ENCODE measurements at regions not wholly inside any gene's neighbourhood (a gene's known extent, or its start where the extent isn't known, plus 50 kb on each side); places are given as distances from the start of the nearest gene placed in this dataset.

DNA sequence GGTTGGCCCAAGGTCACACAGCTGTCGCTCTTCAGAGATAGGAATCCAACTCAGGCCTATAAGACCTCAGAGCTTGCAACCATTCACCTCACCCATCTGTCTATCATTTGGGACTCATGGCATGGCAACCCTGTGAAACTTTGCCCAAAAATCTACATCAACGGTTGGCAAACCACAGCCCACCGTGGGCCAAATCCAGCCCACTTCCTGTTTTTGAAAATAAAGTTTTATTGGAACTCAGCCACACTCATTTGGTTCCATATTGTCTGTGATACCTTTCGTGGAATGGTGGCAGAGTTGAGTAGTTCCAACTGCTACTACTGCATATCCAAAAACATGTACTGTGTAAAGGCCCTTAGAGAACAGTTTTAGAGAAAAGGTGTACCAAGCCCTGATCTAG lies 307.8 kb downstream of the MN1 start:
- Histone ChIP-seq H3K9me3 (no peaks in the 10 kb centered on the region), H3K36me3 (ENCODE audit: low read depth) (no peaks in the 10 kb centered on the region), H3K4me3 (no peak overlapping the region), H3K4me1 (ENCODE audit: low read depth) (peaks cover 7% of the 10 kb centered on the region)
- no peak for DNase-seq
- intact Hi-C loops (cut with DNase I, micrococcal nuclease): no loop called here
- TF ChIP-seq, protein P1, sequence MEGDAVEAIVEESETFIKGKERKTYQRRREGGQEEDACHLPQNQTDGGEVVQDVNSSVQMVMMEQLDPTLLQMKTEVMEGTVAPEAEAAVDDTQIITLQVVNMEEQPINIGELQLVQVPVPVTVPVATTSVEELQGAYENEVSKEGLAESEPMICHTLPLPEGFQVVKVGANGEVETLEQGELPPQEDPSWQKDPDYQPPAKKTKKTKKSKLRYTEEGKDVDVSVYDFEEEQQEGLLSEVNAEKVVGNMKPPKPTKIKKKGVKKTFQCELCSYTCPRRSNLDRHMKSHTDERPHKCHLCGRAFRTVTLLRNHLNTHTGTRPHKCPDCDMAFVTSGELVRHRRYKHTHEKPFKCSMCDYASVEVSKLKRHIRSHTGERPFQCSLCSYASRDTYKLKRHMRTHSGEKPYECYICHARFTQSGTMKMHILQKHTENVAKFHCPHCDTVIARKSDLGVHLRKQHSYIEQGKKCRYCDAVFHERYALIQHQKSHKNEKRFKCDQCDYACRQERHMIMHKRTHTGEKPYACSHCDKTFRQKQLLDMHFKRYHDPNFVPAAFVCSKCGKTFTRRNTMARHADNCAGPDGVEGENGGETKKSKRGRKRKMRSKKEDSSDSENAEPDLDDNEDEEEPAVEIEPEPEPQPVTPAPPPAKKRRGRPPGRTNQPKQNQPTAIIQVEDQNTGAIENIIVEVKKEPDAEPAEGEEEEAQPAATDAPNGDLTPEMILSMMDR (IDR thresholded peaks at IDR 0.05): no peak
- ATAC-seq: no peak

DNA sequence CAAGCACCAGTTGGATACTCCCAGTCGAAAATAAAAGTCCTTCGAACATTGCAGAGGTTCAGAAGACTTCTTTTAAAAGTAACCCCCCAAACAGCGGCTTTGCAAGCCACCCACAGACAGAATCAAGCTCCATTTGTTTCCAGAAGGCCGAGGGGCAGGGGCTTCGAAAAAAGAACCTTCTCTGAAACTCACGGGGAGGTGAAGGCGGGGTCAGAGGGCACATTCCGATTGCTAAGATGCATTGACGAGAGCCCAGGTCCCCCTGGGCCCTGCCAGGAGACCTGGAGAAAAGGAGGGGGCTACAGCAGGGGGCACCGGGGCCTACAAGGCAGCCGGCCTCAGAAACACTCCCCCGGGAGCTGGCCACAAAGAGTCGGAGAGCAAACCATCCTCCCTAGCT lies 306.8 kb downstream of the MN1 start:
- ATAC-seq (no peak), DNase-seq (no peak)
- Histone ChIP-seq H3K4me1 (ENCODE audit: low read depth) (peaks cover under 1% of the 10 kb centered on the region), H3K36me3 (ENCODE audit: low read depth) (no peaks in the 10 kb centered on the region), H3K9me3 (no peaks in the 10 kb centered on the region), H3K4me3 (no peak overlapping the region)
- intact Hi-C loops (cut with DNase I, micrococcal nuclease): no loop called here
- TF ChIP-seq, protein P1 (IDR thresholded peaks at IDR 0.05): no peak

DNA sequence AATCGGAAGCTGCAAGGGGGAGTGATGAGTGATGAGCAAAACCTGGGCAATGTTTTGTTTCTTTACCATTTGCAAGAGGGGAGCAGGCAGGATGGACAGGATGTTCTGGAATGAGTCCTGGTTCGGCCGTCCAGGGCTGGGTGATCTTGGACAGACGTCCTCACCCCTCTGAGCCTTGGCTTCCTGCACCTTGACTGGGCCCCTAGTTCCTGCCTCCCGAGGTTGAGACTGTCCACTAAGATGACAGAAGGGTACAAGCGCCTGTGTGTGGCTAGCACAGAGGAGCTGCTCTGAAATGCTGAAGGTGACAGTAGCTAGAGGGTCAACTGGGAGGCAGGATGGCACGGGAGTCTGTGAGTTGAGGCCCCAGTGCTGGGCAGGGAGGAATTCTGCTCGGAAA lies 306.2 kb downstream of the MN1 start:
- H3K4me1 ChIP-seq (ENCODE audit: low read depth): no peaks in the 10 kb centered on the region
- TF ChIP-seq, protein P1 (IDR thresholded peaks at IDR 0.05): no peak
- H3K4me3 ChIP-seq: no peak overlapping the region
- intact Hi-C loops (cut with DNase I, micrococcal nuclease): no loop called here
- ATAC-seq: no peak
- H3K9me3 ChIP-seq: no peaks in the 10 kb centered on the region
- H3K36me3 ChIP-seq (ENCODE audit: low read depth): no peaks in the 10 kb centered on the region
- no peak for DNase-seq

DNA sequence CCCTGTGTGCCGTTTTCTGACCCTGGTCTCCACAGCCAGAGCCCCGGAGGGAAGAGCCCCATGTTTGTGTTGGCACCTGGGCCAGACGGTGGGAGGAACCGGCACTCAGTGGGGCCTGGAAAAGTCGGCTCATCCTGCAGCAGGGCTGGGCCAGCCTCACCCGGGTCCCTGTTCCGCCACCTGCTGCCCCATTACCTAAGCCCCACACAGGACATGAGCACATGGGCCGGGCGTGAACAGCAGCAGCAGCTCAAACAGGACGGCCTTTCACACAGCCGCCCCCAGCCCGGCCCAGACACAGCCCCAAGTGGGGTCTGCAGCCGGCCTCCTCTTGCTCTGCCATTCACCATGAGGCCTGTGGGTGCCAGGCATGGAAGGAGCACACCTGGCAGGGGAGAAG lies 302.4 kb downstream of the MN1 start:
- no peak for ATAC-seq
- Histone ChIP-seq H3K9me3 (no peaks in the 10 kb centered on the region), H3K4me3 (no peak overlapping the region), H3K4me1 (ENCODE audit: low read depth) (no peaks in the 10 kb centered on the region), H3K36me3 (ENCODE audit: low read depth) (no peaks in the 10 kb centered on the region)
- no peak for DNase-seq
- intact Hi-C loops (cut with DNase I, micrococcal nuclease): no loop called here
- TF ChIP-seq, protein P1 (IDR thresholded peaks at IDR 0.05): no peak

DNA sequence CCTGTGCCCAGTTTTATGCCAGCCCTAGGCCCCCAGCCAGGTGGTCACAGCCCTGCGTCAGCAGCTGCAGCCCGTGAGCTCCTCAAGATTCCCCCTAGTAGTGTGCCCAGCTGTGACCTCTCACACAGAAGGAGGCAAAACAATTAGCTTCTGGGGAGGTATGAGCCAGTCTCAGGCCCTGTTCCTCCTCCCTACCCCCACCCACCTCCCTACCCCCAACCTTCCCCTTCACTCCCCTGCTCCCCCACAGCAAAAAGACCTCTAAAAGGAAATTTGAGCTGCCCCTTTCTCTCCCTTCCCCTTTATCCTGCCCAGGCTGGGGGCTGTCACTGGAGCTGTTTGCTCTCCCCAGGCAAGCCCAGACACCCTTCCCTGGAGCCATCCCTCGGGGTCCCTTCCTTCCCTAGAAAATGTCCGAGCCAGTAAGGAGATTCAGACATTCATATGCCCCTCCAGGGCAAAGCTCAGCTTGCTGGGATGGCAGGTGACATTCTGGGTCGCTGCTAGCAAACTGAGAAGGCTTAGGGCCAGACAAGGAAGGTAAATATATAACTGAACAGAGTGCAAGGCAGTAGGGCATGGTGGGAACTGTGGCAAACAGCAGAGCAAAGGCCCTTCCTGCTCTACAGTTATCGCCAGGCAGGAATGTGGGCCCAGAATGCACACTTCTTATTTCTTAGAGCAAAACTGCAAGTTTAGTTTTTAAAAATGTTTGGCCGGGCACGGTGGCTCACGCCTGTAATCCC lies 300.2 kb downstream of the MN1 start:
- no peaks in the 10 kb centered on the region for H3K9me3 ChIP-seq
- no peaks in the 10 kb centered on the region for H3K36me3 ChIP-seq (ENCODE audit: low read depth)
- intact Hi-C loops (cut with DNase I, micrococcal nuclease): no loop called here
- TF ChIP-seq, protein P1 (IDR thresholded peaks at IDR 0.05): no peak
- no peak for ATAC-seq
- no peaks in the 10 kb centered on the region for H3K4me1 ChIP-seq (ENCODE audit: low read depth)
- H3K4me3 ChIP-seq: no peak overlapping the region
- no peak for DNase-seq

- ATAC-seq (no peak), DNase-seq (no peak)
- Histone ChIP-seq H3K4me1 (ENCODE audit: low read depth) (no peaks in the 10 kb centered on the region), H3K36me3 (ENCODE audit: low read depth) (no peaks in the 10 kb centered on the region), H3K9me3 (no peaks in the 10 kb centered on the region), H3K4me3 (no peak overlapping the region)
- intact Hi-C loops (cut with DNase I, micrococcal nuclease): no loop called here
- TF ChIP-seq, protein P1 (IDR thresholded peaks at IDR 0.05): no peak
Observed at GRCh38 chr22:27502327-27502726, 299.2 kb downstream of the MN1 start.
